CD4-positive, alpha-beta T cell (primary cell): ENCODE measurements at regions not wholly inside any gene's neighbourhood (a gene's known extent, or its start where the extent isn't known, plus 50 kb on each side); places are given as distances from the start of the nearest gene placed in this dataset.

Source experiments
- ATAC-seq: fragments of 200-7000 bp; cut with Tn5 transposase; one replicate; pipeline ENCODE4 v1.10.0; 2022; ENCODE audit warnings: mild to moderate bottlenecking; ENCODE audit not compliant: poor library complexity
- CTCF ChIA-PET: fragments of 350-600 bp; sonication (Branson Sonifier 250); formaldehyde crosslinking; loops from one replicate; lab custom pipeline; 2021; ENCODE audit warnings: antibody characterized with exemption, inconsistent platforms; lab: Charles Lee
- POLR2A ChIA-PET: fragments of 350-600 bp; sonication (Branson Sonifier 250); formaldehyde crosslinking; loops from one replicate; lab custom pipeline; 2021; ENCODE audit warnings: antibody characterized with exemption, inconsistent platforms; lab: Charles Lee
- DNase-seq, 14 experiments: peaks; one replicate each; pipeline ENCODE4 v3.0.0-alpha.2; 2013 to 2020; ENCODE audit warnings: mixed read lengths in 2 of 14
- H3K27ac ChIP-seq, 2 donors: one replicate each; pipeline versions ENCODE4 v1.5.1 to v1.7.0; 2013; ENCODE audit warnings: low read length in 2 of 2, low read depth in 1 of 2, mild to moderate bottlenecking in 1 of 2
- H3K27me3 ChIP-seq, 2 experiments: 1 replicate in 1 of 2; 2 replicates in 1 of 2; pipeline versions ENCODE4 v1.6.1 to v1.7.0; 2013; ENCODE audit warnings: low read length in 2 of 2, control low read depth in 1 of 2, mild to moderate bottlenecking in 1 of 2, moderate library complexity in 1 of 2; ENCODE audit not compliant: insufficient read depth in 2 of 2, control insufficient read depth in 1 of 2
- H3K36me3 ChIP-seq: one replicate; pipeline ENCODE4 v1.6.1; 2013; ENCODE audit warnings: low read length, control low read depth; ENCODE audit not compliant: insufficient read depth
- H3K4me1 ChIP-seq: one replicate; pipeline ENCODE4 v1.6.1; 2013; ENCODE audit warnings: low read length, control low read depth; ENCODE audit not compliant: insufficient read depth
- H3K4me3 ChIP-seq: one replicate; pipeline ENCODE4 v1.5.1; 2013; ENCODE audit warnings: mild to moderate bottlenecking, low read length, moderate library complexity
- H3K9me3 ChIP-seq, 2 experiments: 1 replicate in 1 of 2; 2 replicates in 1 of 2; pipeline versions ENCODE4 v1.6.1 to v1.7.0; 2013; ENCODE audit warnings: low read length in 2 of 2, mild to moderate bottlenecking in 2 of 2, control low read depth in 1 of 2, moderate library complexity in 1 of 2; ENCODE audit not compliant: control insufficient read depth in 1 of 2, insufficient read depth in 1 of 2
- H3K27ac Mint-ChIP-seq: one replicate; pipeline ENCODE4 v1.8.0; 2020; ENCODE audit warnings: mixed read lengths
- H3K27me3 Mint-ChIP-seq: one replicate; pipeline ENCODE4 v1.8.0; 2021; ENCODE audit warnings: mixed read lengths
- H3K36me3 Mint-ChIP-seq: one replicate; pipeline ENCODE4 v1.8.0; 2021; ENCODE audit warnings: low read depth, mixed read lengths
- H3K4me1 Mint-ChIP-seq: one replicate; pipeline ENCODE4 v1.8.0; 2021; ENCODE audit warnings: low read depth, mixed read lengths
- H3K4me3 Mint-ChIP-seq: one replicate; pipeline ENCODE4 v1.8.0; 2020; ENCODE audit warnings: mild to moderate bottlenecking, mixed read lengths
- H3K9me3 Mint-ChIP-seq: one replicate; pipeline ENCODE4 v1.8.0; 2020; ENCODE audit warnings: mixed read lengths
- CTCF ChIP-seq: fragments of 200-600 bp; IDR thresholded peaks from one replicate; pipeline ENCODE4 v1.8.0; 2022; ENCODE audit warnings: antibody characterized with exemption, mild to moderate bottlenecking
- intact Hi-C, 2 experiments: fragments of 100-400 bp; cut with DNase I in 1 of 2; cut with micrococcal nuclease in 1 of 2; formaldehyde crosslinking; loops; one replicate each; pipeline versions ENCODE4 v1.15.1 to v1.9.0; 2023 to 2025; cut with DNase I, micrococcal nuclease

- no peak for DNase-seq
- H3K4me3 ChIP-seq, result no peak overlapping the region
- no peak for TF ChIP-seq CTCF
- no peaks in the 10 kb centered on the region for H3K36me3 ChIP-seq
- ATAC-seq, result no peak
- CTCF ChIA-PET, result no interaction called here
- intact Hi-C loops, result no loop called here
- Mint-ChIP-seq H3K9me3 (no peaks in the 10 kb centered on the region), H3K36me3 (no peaks in the 10 kb centered on the region), H3K27ac (no peak overlapping the region), H3K4me3 (no peak overlapping the region), H3K4me1 (no peaks in the 10 kb centered on the region), H3K27me3 (no peaks in the 10 kb centered on the region)
- POLR2A ChIA-PET, result no interaction called here
- no peaks in the 10 kb centered on the region for H3K27me3 ChIP-seq
- no peaks in the 10 kb centered on the region for H3K4me1 ChIP-seq
- no peak overlapping the region for H3K27ac ChIP-seq
- H3K9me3 ChIP-seq, result peaks cover 0 to 7% of the 10 kb centered on the region in 2 experiments
Observed at GRCh38 chr10:131016556-131016955, 295.0 kb downstream of the TCERG1L start.

GRCh38 chr10:131017566-131018285 is 293.8 kb downstream of the TCERG1L start:
- no peaks in the 10 kb centered on the region for H3K36me3 ChIP-seq
- DNase-seq (no peak), ATAC-seq (no peak)
- H3K4me3 Mint-ChIP-seq, result no peak overlapping the region
- H3K27ac ChIP-seq, result no peak overlapping the region
- H3K27me3 Mint-ChIP-seq, result no peaks in the 10 kb centered on the region
- H3K36me3 Mint-ChIP-seq, result no peaks in the 10 kb centered on the region
- no peak overlapping the region for H3K27ac Mint-ChIP-seq
- H3K4me1 ChIP-seq, result no peaks in the 10 kb centered on the region
- ChIA-PET POLR2A (no interaction called here), CTCF (no interaction called here)
- no peak overlapping the region for H3K4me3 ChIP-seq
- intact Hi-C loops, result no loop called here
- H3K27me3 ChIP-seq, result no peaks in the 10 kb centered on the region
- no peak for TF ChIP-seq CTCF
- no peaks in the 10 kb centered on the region for H3K4me1 Mint-ChIP-seq
- H3K9me3 Mint-ChIP-seq, result no peaks in the 10 kb centered on the region
- H3K9me3 ChIP-seq, result peaks cover 0 to 7% of the 10 kb centered on the region in 2 experiments

GRCh38 chr10:131018886-131019500 is 292.5 kb downstream of the TCERG1L start:
- Mint-ChIP-seq H3K9me3 (no peaks in the 10 kb centered on the region), H3K36me3 (no peaks in the 10 kb centered on the region), H3K4me3 (no peak overlapping the region), H3K27me3 (no peaks in the 10 kb centered on the region), H3K4me1 (no peaks in the 10 kb centered on the region), H3K27ac (no peak overlapping the region)
- Histone ChIP-seq H3K36me3 (no peaks in the 10 kb centered on the region), H3K4me3 (no peak overlapping the region), H3K27me3 (no peaks in the 10 kb centered on the region), H3K4me1 (no peaks in the 10 kb centered on the region), H3K27ac (no peak overlapping the region), H3K9me3 (peaks cover 0 to 7% of the 10 kb centered on the region in 2 experiments)
- POLR2A ChIA-PET, result no interaction called here
- DNase-seq (no peak), ATAC-seq (no peak)
- no peak for TF ChIP-seq CTCF
- CTCF ChIA-PET, result no interaction called here
- intact Hi-C loops, result no loop called here
